ENCODE measurements at regions not wholly inside any gene's neighbourhood (a gene's known extent, or its start where the extent isn't known, plus 50 kb on each side); places are given as distances from the start of the nearest gene placed in this dataset.

GRCh38 chr2:157056200-157056676 is 201.3 kb upstream of the GALNT5 start:
- ChIA-PET CTCF (no interaction called here), POLR2A (no interaction called here)
- no peaks in the 10 kb centered on the region for H3K36me3 ChIP-seq (ENCODE audit: control insufficient read depth, insufficient read depth, low read length)
- no peak overlapping the region for H3K4me3 ChIP-seq (ENCODE audit: low read depth in 2 of 2, low read length in 2 of 2)
- BruUV-seq (replicated peaks): no TSS peak
- in situ Hi-C loops (cut with HindIII; ENCODE audit: low pct_unique_long_range_greater_than_20kb, low sequenced_read_pairs): no loop called here
- H3K27ac ChIP-seq (ENCODE audit: low read length): no peak overlapping the region
- DNase-seq (ENCODE audit: low read depth, low spot score): no peak
- no peak for ATAC-seq
- H3K27me3 ChIP-seq (ENCODE audit: control insufficient read depth, insufficient read depth, low read length): no peaks in the 10 kb centered on the region
- TF ChIP-seq, protein P1, sequence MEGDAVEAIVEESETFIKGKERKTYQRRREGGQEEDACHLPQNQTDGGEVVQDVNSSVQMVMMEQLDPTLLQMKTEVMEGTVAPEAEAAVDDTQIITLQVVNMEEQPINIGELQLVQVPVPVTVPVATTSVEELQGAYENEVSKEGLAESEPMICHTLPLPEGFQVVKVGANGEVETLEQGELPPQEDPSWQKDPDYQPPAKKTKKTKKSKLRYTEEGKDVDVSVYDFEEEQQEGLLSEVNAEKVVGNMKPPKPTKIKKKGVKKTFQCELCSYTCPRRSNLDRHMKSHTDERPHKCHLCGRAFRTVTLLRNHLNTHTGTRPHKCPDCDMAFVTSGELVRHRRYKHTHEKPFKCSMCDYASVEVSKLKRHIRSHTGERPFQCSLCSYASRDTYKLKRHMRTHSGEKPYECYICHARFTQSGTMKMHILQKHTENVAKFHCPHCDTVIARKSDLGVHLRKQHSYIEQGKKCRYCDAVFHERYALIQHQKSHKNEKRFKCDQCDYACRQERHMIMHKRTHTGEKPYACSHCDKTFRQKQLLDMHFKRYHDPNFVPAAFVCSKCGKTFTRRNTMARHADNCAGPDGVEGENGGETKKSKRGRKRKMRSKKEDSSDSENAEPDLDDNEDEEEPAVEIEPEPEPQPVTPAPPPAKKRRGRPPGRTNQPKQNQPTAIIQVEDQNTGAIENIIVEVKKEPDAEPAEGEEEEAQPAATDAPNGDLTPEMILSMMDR (IDR thresholded peaks at IDR 0.05): no peak; the same call in 1 of the 2 replicates
- no peak for TF ChIP-seq POLR2AphosphoS5 (IDR thresholded peaks at IDR 0.05; ENCODE audit: low read depth, low read length)
- TF ChIP-seq, protein P2, sequence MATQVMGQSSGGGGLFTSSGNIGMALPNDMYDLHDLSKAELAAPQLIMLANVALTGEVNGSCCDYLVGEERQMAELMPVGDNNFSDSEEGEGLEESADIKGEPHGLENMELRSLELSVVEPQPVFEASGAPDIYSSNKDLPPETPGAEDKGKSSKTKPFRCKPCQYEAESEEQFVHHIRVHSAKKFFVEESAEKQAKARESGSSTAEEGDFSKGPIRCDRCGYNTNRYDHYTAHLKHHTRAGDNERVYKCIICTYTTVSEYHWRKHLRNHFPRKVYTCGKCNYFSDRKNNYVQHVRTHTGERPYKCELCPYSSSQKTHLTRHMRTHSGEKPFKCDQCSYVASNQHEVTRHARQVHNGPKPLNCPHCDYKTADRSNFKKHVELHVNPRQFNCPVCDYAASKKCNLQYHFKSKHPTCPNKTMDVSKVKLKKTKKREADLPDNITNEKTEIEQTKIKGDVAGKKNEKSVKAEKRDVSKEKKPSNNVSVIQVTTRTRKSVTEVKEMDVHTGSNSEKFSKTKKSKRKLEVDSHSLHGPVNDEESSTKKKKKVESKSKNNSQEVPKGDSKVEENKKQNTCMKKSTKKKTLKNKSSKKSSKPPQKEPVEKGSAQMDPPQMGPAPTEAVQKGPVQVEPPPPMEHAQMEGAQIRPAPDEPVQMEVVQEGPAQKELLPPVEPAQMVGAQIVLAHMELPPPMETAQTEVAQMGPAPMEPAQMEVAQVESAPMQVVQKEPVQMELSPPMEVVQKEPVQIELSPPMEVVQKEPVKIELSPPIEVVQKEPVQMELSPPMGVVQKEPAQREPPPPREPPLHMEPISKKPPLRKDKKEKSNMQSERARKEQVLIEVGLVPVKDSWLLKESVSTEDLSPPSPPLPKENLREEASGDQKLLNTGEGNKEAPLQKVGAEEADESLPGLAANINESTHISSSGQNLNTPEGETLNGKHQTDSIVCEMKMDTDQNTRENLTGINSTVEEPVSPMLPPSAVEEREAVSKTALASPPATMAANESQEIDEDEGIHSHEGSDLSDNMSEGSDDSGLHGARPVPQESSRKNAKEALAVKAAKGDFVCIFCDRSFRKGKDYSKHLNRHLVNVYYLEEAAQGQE (IDR thresholded peaks at IDR 0.05; ENCODE audit: insufficient read depth in 1 of 2, low read depth in 2 of 2, low read length in 1 of 2): no peak
- intact Hi-C loops (cut with micrococcal nuclease; ENCODE audit: unreplicated experiment): loop anchor here (10.0 kb wide), 1 partner anchor 1681 kb away; no protein-coding TSS in a partner anchor
- no peaks in the 10 kb centered on the region for H3K4me1 ChIP-seq (ENCODE audit: control insufficient read depth, insufficient read depth, low read length)
- no peaks in the 10 kb centered on the region for H3K9me3 ChIP-seq (ENCODE audit: control insufficient read depth, insufficient read depth, low read depth, low read length)

GRCh38 chr2:157058161-157058560 is 199.3 kb upstream of the GALNT5 start:
- BruUV-seq (replicated peaks): no TSS peak
- no peak overlapping the region for H3K27ac ChIP-seq (ENCODE audit: low read length)
- intact Hi-C loops (cut with micrococcal nuclease; ENCODE audit: unreplicated experiment): loop anchor here (10.0 kb wide), 1 partner anchor 1683 kb away; no protein-coding TSS in a partner anchor
- in situ Hi-C loops (cut with HindIII; ENCODE audit: low pct_unique_long_range_greater_than_20kb, low sequenced_read_pairs): no loop called here
- no peaks in the 10 kb centered on the region for H3K4me1 ChIP-seq (ENCODE audit: control insufficient read depth, insufficient read depth, low read length)
- no peak overlapping the region for H3K4me3 ChIP-seq (ENCODE audit: low read depth in 2 of 2, low read length in 2 of 2)
- H3K36me3 ChIP-seq (ENCODE audit: control insufficient read depth, insufficient read depth, low read length): no peaks in the 10 kb centered on the region
- no peaks in the 10 kb centered on the region for H3K9me3 ChIP-seq (ENCODE audit: control insufficient read depth, insufficient read depth, low read depth, low read length)
- no peaks in the 10 kb centered on the region for H3K27me3 ChIP-seq (ENCODE audit: control insufficient read depth, insufficient read depth, low read length)
- TF ChIP-seq, protein P2 (IDR thresholded peaks at IDR 0.05; ENCODE audit: insufficient read depth in 1 of 2, low read depth in 2 of 2, low read length in 1 of 2): no peak
- TF ChIP-seq, protein P1 (IDR thresholded peaks at IDR 0.05): no peak
- no peak for TF ChIP-seq POLR2AphosphoS5 (IDR thresholded peaks at IDR 0.05; ENCODE audit: low read depth, low read length)
- no peak for TF ChIP-seq TCF7L2 (IDR thresholded peaks at IDR 0.05; ENCODE audit: low read depth, low read length)
- TF ChIP-seq SIN3A (IDR thresholded peaks at IDR 0.05; ENCODE audit: borderline replicate concordance, insufficient read depth, low read depth, low read length): no peak
- ChIA-PET CTCF (no interaction called here), POLR2A (no interaction called here)
- ATAC-seq: no peak
- no peak for DNase-seq (ENCODE audit: low read depth, low spot score)
